B cell (primary cell): ENCODE measurements at regions not wholly inside any gene's neighbourhood (a gene's known extent, or its start where the extent isn't known, plus 50 kb on each side); places are given as distances from the start of the nearest gene placed in this dataset.

Experiments used
- EZH2 ChIP-seq: IDR thresholded peaks from 2 replicates; pipeline ENCODE4 v1.6.1; 2012; ENCODE audit warnings: borderline replicate concordance, low read depth, mild to moderate bottlenecking, moderate library complexity, low read length; ENCODE audit not compliant: insufficient read depth, poor library complexity, severe bottlenecking
- TF ChIP-seq, protein P1 (sequence below): fragments of 200-600 bp; IDR thresholded peaks from one replicate; pipeline ENCODE4 v1.8.0; 2022; ENCODE audit warnings: antibody characterized with exemption, mild to moderate bottlenecking

DNA sequence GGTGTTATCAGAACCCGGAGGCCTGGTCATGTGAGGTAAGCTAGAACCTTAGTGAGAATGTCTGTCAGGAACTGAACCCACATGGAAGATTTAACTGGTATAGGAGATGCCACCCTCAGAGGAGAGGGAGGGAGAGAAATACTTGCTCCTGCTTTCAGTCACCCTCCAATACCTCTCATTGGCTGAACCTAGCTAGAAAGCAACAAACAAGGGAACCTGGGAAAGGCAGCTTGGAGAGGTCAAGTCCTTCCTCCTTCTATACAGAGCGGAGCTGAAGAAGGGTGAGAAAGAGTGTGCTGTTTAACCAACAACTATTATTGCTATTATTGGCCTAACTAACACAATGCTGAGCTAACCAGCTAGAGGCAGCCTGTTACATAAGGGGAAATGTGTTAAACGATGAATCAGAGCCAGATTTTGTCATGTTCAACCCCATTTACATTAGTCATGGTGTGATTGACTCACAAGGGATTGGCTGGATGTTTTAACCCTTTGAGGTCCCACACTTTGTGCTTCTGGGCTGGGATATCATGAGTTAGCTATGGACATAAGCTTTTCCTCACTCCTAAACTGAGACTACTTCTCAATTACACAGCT lies 96.5 kb upstream of the ESX1 start:
- TF ChIP-seq, protein P1, sequence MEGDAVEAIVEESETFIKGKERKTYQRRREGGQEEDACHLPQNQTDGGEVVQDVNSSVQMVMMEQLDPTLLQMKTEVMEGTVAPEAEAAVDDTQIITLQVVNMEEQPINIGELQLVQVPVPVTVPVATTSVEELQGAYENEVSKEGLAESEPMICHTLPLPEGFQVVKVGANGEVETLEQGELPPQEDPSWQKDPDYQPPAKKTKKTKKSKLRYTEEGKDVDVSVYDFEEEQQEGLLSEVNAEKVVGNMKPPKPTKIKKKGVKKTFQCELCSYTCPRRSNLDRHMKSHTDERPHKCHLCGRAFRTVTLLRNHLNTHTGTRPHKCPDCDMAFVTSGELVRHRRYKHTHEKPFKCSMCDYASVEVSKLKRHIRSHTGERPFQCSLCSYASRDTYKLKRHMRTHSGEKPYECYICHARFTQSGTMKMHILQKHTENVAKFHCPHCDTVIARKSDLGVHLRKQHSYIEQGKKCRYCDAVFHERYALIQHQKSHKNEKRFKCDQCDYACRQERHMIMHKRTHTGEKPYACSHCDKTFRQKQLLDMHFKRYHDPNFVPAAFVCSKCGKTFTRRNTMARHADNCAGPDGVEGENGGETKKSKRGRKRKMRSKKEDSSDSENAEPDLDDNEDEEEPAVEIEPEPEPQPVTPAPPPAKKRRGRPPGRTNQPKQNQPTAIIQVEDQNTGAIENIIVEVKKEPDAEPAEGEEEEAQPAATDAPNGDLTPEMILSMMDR, result no peak
- TF ChIP-seq EZH2, result no peak
